ENCODE measurements at regions not wholly inside any gene's neighbourhood (a gene's known extent, or its start where the extent isn't known, plus 50 kb on each side); places are given as distances from the start of the nearest gene placed in this dataset.
"Not testable (repeated sequence)": the region's sequence is repeated elsewhere in the genome, so short reads cannot be mapped to it uniquely, and the experiment has no call there.

DNA sequence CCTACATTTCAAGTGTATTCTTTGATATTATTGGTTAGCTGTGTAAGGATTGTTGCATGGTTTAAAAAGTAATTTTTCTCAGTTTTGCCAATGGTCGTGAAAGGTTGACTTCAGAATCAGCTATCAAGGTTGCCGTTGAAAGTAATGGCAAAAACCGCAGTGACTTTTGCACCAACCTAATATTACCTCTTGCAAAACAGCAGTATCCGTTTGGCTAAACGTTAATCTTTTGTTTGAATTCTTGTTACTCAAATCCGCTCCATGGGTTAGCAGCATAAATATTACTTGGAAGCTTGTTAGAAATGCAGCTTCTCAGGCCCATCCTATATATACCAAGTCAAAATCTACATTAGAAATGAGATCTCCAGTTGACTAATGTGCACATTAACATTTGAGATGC lies 141.6 kb upstream of the PRSS12 start:
- TF ChIP-seq CTCF (IDR thresholded peaks at IDR 0.05); ELF1 (IDR thresholded peaks at IDR 0.05); MXI1 (IDR thresholded peaks at IDR 0.05; ENCODE audit: low read depth, low read length); ZBTB33 (IDR thresholded peaks at IDR 0.05; ENCODE audit: borderline replicate concordance, low read depth); POLR2AphosphoS5 (IDR thresholded peaks at IDR 0.05; ENCODE audit: low read depth, low read length); SMC3 (IDR thresholded peaks at IDR 0.05; ENCODE audit: low read depth, low read length); YY1 (IDR thresholded peaks at IDR 0.05; ENCODE audit: low read depth); EZH2phosphoT487 (IDR thresholded peaks at IDR 0.05; ENCODE audit: borderline replicate concordance, low read depth); REST (IDR thresholded peaks at IDR 0.05; ENCODE audit: low read depth, low read length); RCOR1 (IDR thresholded peaks at IDR 0.05; ENCODE audit: low read length); RFX5 (IDR thresholded peaks at IDR 0.05; ENCODE audit: low read length): not testable (repeated sequence)
- TF ChIP-seq, protein P1, sequence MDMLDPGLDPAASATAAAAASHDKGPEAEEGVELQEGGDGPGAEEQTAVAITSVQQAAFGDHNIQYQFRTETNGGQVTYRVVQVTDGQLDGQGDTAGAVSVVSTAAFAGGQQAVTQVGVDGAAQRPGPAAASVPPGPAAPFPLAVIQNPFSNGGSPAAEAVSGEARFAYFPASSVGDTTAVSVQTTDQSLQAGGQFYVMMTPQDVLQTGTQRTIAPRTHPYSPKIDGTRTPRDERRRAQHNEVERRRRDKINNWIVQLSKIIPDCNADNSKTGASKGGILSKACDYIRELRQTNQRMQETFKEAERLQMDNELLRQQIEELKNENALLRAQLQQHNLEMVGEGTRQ (IDR thresholded peaks at IDR 0.05; ENCODE audit: borderline replicate concordance, low read depth, low read length), result not testable (repeated sequence)
- TF ChIP-seq, protein P2, sequence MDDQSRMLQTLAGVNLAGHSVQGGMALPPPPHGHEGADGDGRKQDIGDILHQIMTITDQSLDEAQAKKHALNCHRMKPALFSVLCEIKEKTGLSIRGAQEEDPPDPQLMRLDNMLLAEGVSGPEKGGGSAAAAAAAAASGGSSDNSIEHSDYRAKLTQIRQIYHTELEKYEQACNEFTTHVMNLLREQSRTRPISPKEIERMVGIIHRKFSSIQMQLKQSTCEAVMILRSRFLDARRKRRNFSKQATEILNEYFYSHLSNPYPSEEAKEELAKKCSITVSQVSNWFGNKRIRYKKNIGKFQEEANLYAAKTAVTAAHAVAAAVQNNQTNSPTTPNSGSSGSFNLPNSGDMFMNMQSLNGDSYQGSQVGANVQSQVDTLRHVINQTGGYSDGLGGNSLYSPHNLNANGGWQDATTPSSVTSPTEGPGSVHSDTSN (IDR thresholded peaks at IDR 0.05), result not testable (repeated sequence)

All from SK-N-SH (cell line).